ENCODE measurements at regions not wholly inside any gene's neighbourhood (a gene's known extent, or its start where the extent isn't known, plus 50 kb on each side); places are given as distances from the start of the nearest gene placed in this dataset.
"Not testable (repeated sequence)": the region's sequence is repeated elsewhere in the genome, so short reads cannot be mapped to it uniquely, and the experiment has no call there.

- ATAC-seq (replicated peaks in 1 of 4); H3K9me3 Mint-ChIP-seq; H3K4me3 Mint-ChIP-seq; H3K27ac Mint-ChIP-seq; H3K36me3 Mint-ChIP-seq; H3K36me3 ChIP-seq (ENCODE audit: control insufficient read depth in 2 of 2, extremely low read depth in 1 of 2, insufficient read depth in 1 of 2, low read length in 1 of 2); H3K4me1 Mint-ChIP-seq; H3K27ac ChIP-seq (ENCODE audit: low read length); H3K9me3 ChIP-seq; H3K4me3 ChIP-seq (ENCODE audit: control insufficient read depth in 1 of 2, extremely low read depth in 1 of 2, low read length in 1 of 2); DNase-seq; POLR2A ChIA-PET; CTCF ChIA-PET: not testable (repeated sequence)
- Histone ChIP-seq H3K27me3 (replicated peaks in 1 of 2; ENCODE audit: control insufficient read depth in 2 of 2, extremely low read depth in 1 of 2, insufficient read depth in 2 of 2, low read length in 1 of 2) (peaks cover 3 to 25% of the 10 kb centered on the region in 2 experiments), H3K4me1 (ENCODE audit: control insufficient read depth in 1 of 2, extremely low read depth in 1 of 2, insufficient read depth in 2 of 2, low read length in 2 of 2) (peaks cover 0 to 13% of the 10 kb centered on the region in 2 experiments)
- H3K27me3 Mint-ChIP-seq, result peaks cover 11 to 20% of the 10 kb centered on the region in 2 donors
- WGBS (ENCODE audit: insufficient coverage), result no CpG with 5 or more reads among the region's 5 CpGs
These were observed 2754.2 kb downstream of the RPIA start for GRCh38 chr2:91445705-91446104.

GRCh38 chr2:91446489-91446888 lies 2755.0 kb downstream of the RPIA start:
- ATAC-seq (replicated peaks in 1 of 4); DNase-seq; H3K27ac Mint-ChIP-seq; CTCF ChIA-PET; H3K4me1 Mint-ChIP-seq; H3K9me3 Mint-ChIP-seq; H3K4me3 ChIP-seq (ENCODE audit: control insufficient read depth in 1 of 2, extremely low read depth in 1 of 2, low read length in 1 of 2); H3K9me3 ChIP-seq; H3K36me3 Mint-ChIP-seq; H3K4me3 Mint-ChIP-seq; POLR2A ChIA-PET; H3K27ac ChIP-seq (ENCODE audit: low read length); H3K36me3 ChIP-seq (ENCODE audit: control insufficient read depth in 2 of 2, extremely low read depth in 1 of 2, insufficient read depth in 1 of 2, low read length in 1 of 2): not testable (repeated sequence)
- Histone ChIP-seq H3K27me3 (replicated peaks in 1 of 2; ENCODE audit: control insufficient read depth in 2 of 2, extremely low read depth in 1 of 2, insufficient read depth in 2 of 2, low read length in 1 of 2) (peaks cover 3 to 25% of the 10 kb centered on the region in 2 experiments), H3K4me1 (ENCODE audit: control insufficient read depth in 1 of 2, extremely low read depth in 1 of 2, insufficient read depth in 2 of 2, low read length in 2 of 2) (peaks cover 0 to 13% of the 10 kb centered on the region in 2 experiments)
- peaks cover 16 to 19% of the 10 kb centered on the region in 2 donors for H3K27me3 Mint-ChIP-seq

DNA sequence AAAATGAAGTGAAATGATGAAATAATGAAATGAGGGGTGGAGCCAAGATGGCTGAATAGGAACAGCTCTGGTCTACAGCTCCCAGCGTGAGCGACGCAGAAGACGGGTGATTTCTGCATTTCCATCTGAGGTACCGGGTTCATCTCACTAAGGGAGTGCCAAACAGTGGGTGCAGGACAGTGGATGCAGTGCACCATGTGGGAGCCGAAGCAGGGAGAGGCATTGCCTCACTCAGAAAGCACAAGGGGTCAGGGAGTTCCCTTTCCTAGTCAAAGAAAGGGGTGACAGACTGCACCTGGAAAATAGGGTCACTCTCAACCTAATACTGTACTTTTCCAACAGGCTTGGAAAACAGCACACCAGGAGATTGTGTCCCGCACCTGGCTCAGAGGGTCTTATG lies 2755.4 kb downstream of the RPIA start:
- ATAC-seq (replicated peaks in 1 of 4); H3K9me3 ChIP-seq; H3K36me3 Mint-ChIP-seq; H3K4me3 Mint-ChIP-seq; H3K36me3 ChIP-seq (ENCODE audit: control insufficient read depth in 2 of 2, extremely low read depth in 1 of 2, insufficient read depth in 1 of 2, low read length in 1 of 2); H3K27ac ChIP-seq (ENCODE audit: low read length); H3K4me3 ChIP-seq (ENCODE audit: control insufficient read depth in 1 of 2, extremely low read depth in 1 of 2, low read length in 1 of 2); DNase-seq; H3K4me1 Mint-ChIP-seq; POLR2A ChIA-PET; H3K27ac Mint-ChIP-seq; H3K9me3 Mint-ChIP-seq; CTCF ChIA-PET: not testable (repeated sequence)
- H3K4me1 ChIP-seq (ENCODE audit: control insufficient read depth in 1 of 2, extremely low read depth in 1 of 2, insufficient read depth in 2 of 2, low read length in 2 of 2), result peaks cover 0 to 11% of the 10 kb centered on the region in 2 experiments
- peaks cover 3 to 23% of the 10 kb centered on the region in 2 experiments for H3K27me3 ChIP-seq (replicated peaks in 1 of 2; ENCODE audit: control insufficient read depth in 2 of 2, extremely low read depth in 1 of 2, insufficient read depth in 2 of 2, low read length in 1 of 2)
- 99% methylated on average over 5 of the region's 7 CpGs for WGBS (ENCODE audit: insufficient coverage)
- H3K27me3 Mint-ChIP-seq, result peaks cover 17% of the 10 kb centered on the region in 2 donors

- H3K27ac ChIP-seq (ENCODE audit: low read length); H3K36me3 ChIP-seq (ENCODE audit: control insufficient read depth in 2 of 2, extremely low read depth in 1 of 2, insufficient read depth in 1 of 2, low read length in 1 of 2); POLR2A ChIA-PET; H3K9me3 Mint-ChIP-seq; H3K4me3 Mint-ChIP-seq; H3K4me3 ChIP-seq (ENCODE audit: control insufficient read depth in 1 of 2, extremely low read depth in 1 of 2, low read length in 1 of 2); ATAC-seq (replicated peaks in 1 of 4); H3K4me1 ChIP-seq (ENCODE audit: control insufficient read depth in 1 of 2, extremely low read depth in 1 of 2, insufficient read depth in 2 of 2, low read length in 2 of 2); H3K4me1 Mint-ChIP-seq; CTCF ChIA-PET; H3K9me3 ChIP-seq; H3K27ac Mint-ChIP-seq; DNase-seq; H3K36me3 Mint-ChIP-seq: not testable (repeated sequence)
- peaks cover 17 to 19% of the 10 kb centered on the region in 2 donors for H3K27me3 Mint-ChIP-seq
- H3K27me3 ChIP-seq (replicated peaks in 1 of 2; ENCODE audit: control insufficient read depth in 2 of 2, extremely low read depth in 1 of 2, insufficient read depth in 2 of 2, low read length in 1 of 2), result peaks cover 3 to 17% of the 10 kb centered on the region in 2 experiments
- 90% methylated on average over 2 of the region's 8 CpGs for WGBS (ENCODE audit: insufficient coverage)
These were observed 2756.0 kb downstream of the RPIA start for GRCh38 chr2:91447508-91447907.

DNA sequence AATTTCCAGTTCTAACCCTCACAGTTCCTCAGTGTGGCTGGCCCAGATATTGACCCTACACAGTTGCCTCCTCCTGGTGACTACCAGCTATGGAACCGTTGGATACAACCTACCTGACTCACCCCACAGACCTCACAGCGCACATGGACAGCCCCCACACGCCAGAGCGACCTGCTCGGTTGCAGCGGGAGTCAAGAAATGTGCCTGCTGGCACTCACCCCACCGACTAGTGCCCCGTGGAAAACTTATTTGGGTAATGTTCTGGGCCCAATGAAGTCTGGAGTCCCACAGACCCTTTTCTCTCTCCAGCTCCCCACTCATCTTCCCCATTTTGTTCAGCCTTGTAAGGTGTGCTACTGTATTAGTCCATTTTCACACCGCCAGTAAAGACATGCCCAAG lies 2770.8 kb downstream of the RPIA start:
- H3K4me1 ChIP-seq (ENCODE audit: control insufficient read depth in 1 of 2, extremely low read depth in 1 of 2, insufficient read depth in 2 of 2, low read length in 2 of 2); H3K36me3 Mint-ChIP-seq; H3K27ac ChIP-seq (ENCODE audit: low read length); H3K4me3 Mint-ChIP-seq; POLR2A ChIA-PET; CTCF ChIA-PET; H3K4me3 ChIP-seq (ENCODE audit: control insufficient read depth in 1 of 2, extremely low read depth in 1 of 2, low read length in 1 of 2); ATAC-seq (replicated peaks in 1 of 4); H3K27me3 ChIP-seq (replicated peaks in 1 of 2; ENCODE audit: control insufficient read depth in 2 of 2, extremely low read depth in 1 of 2, insufficient read depth in 2 of 2, low read length in 1 of 2); H3K4me1 Mint-ChIP-seq; H3K27ac Mint-ChIP-seq; DNase-seq; H3K9me3 ChIP-seq; H3K36me3 ChIP-seq (ENCODE audit: control insufficient read depth in 2 of 2, extremely low read depth in 1 of 2, insufficient read depth in 1 of 2, low read length in 1 of 2): not testable (repeated sequence)
- Mint-ChIP-seq H3K9me3 (peaks cover 2 to 12% (median 7%) of the 10 kb centered on the region in 3 donors), H3K27me3 (peaks cover 11 to 16% of the 10 kb centered on the region in 2 donors)
- WGBS (ENCODE audit: insufficient coverage), result 83% methylated on average over 7 of the region's 9 CpGs

DNA sequence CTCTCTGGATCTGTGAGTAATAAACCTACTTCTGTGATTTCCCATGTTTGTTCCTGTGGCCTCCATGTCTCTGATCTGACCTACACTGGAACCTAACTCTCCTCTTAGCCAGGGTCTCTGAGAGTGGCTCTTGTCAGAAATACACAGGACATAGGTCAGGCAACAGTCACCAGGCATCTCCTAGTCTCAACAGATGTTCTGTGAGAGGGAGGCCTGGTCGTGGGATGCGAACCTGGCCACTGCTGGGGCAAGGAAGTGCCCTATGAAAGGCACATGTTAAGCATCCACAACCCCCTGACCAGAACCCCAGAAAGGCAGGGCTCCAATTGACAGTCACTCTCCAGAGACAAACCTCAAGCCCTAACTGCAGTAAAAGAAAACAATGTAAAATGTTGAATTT lies 2771.5 kb downstream of the RPIA start:
- no CpG with 5 or more reads among the region's 2 CpGs for WGBS (ENCODE audit: insufficient coverage)
- H3K27ac ChIP-seq (ENCODE audit: low read length); H3K4me3 ChIP-seq (ENCODE audit: control insufficient read depth in 1 of 2, extremely low read depth in 1 of 2, low read length in 1 of 2); H3K4me3 Mint-ChIP-seq; H3K27me3 ChIP-seq (replicated peaks in 1 of 2; ENCODE audit: control insufficient read depth in 2 of 2, extremely low read depth in 1 of 2, insufficient read depth in 2 of 2, low read length in 1 of 2); ATAC-seq (replicated peaks in 1 of 4); H3K36me3 Mint-ChIP-seq; CTCF ChIA-PET; H3K9me3 ChIP-seq; DNase-seq; H3K4me1 Mint-ChIP-seq; H3K4me1 ChIP-seq (ENCODE audit: control insufficient read depth in 1 of 2, extremely low read depth in 1 of 2, insufficient read depth in 2 of 2, low read length in 2 of 2); H3K27ac Mint-ChIP-seq; POLR2A ChIA-PET; H3K36me3 ChIP-seq (ENCODE audit: control insufficient read depth in 2 of 2, extremely low read depth in 1 of 2, insufficient read depth in 1 of 2, low read length in 1 of 2): not testable (repeated sequence)
- Mint-ChIP-seq H3K27me3 (peaks cover 12 to 16% of the 10 kb centered on the region in 2 donors), H3K9me3 (peaks cover 2 to 12% (median 7%) of the 10 kb centered on the region in 3 donors)

GRCh38 chr2:91466780-91467363 lies 2775.4 kb downstream of the RPIA start:
- H3K4me1 ChIP-seq (ENCODE audit: control insufficient read depth in 1 of 2, extremely low read depth in 1 of 2, insufficient read depth in 2 of 2, low read length in 2 of 2); POLR2A ChIA-PET; H3K27ac ChIP-seq (ENCODE audit: low read length); H3K36me3 ChIP-seq (ENCODE audit: control insufficient read depth in 2 of 2, extremely low read depth in 1 of 2, insufficient read depth in 1 of 2, low read length in 1 of 2); H3K36me3 Mint-ChIP-seq; CTCF ChIA-PET; H3K4me3 Mint-ChIP-seq; DNase-seq; H3K9me3 ChIP-seq; H3K27ac Mint-ChIP-seq; H3K4me1 Mint-ChIP-seq; ATAC-seq (replicated peaks in 1 of 4); H3K4me3 ChIP-seq (ENCODE audit: control insufficient read depth in 1 of 2, extremely low read depth in 1 of 2, low read length in 1 of 2); H3K27me3 ChIP-seq (replicated peaks in 1 of 2; ENCODE audit: control insufficient read depth in 2 of 2, extremely low read depth in 1 of 2, insufficient read depth in 2 of 2, low read length in 1 of 2): not testable (repeated sequence)
- WGBS (ENCODE audit: insufficient coverage), result 12% methylated on average over 1 of the region's 1 CpG
- Mint-ChIP-seq H3K27me3 (peaks cover 14 to 16% of the 10 kb centered on the region in 2 donors), H3K9me3 (peaks cover 2 to 12% (median 7%) of the 10 kb centered on the region in 3 donors)

All from T-cell (primary cell).